ENCODE measurements at regions not wholly inside any gene's neighbourhood (a gene's known extent, or its start where the extent isn't known, plus 50 kb on each side); places are given as distances from the start of the nearest gene placed in this dataset.

DNA sequence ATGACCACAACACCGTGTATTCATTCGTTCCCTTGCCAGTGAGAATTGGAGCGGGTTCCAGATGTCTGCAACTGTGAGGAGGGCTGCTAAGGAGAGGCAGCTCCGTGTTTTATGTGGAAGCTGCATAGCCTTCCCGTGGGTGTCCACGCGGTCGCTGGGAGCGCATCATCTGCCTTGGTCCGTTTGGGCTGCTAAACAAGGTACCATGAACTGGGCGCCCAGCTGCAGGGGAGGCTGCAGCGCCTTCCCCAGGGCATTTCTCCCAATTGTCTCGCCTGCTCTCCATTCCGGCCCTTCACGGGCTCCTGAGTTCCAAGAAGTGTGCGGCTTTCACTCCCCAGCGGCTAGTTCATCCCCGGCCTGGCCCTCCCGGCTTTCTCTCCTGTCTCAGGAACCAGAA, 1446.4 kb downstream of the TBC1D22A start:
- Histone ChIP-seq H3K4me3 (replicated peaks; ENCODE audit: insufficient read depth, low read length) (no peak overlapping the region), H3K27me3 (ENCODE audit: insufficient read depth, poor library complexity, severe bottlenecking) (no peaks in the 10 kb centered on the region), H3K27ac (replicated peaks) (no peak overlapping the region)
- DNase-seq (ENCODE audit: low read depth in 1 of 2, low spot score in 1 of 2), result no peak
- TF ChIP-seq POLR2AphosphoS5 (IDR thresholded peaks at IDR 0.05; ENCODE audit: low read depth) (no peak), SPI1 (IDR thresholded peaks at IDR 0.05; ENCODE audit: borderline replicate concordance, low read depth) (no peak), GABPA (IDR thresholded peaks at IDR 0.05; ENCODE audit: low read depth) (no peak)
- TF ChIP-seq, protein P1, sequence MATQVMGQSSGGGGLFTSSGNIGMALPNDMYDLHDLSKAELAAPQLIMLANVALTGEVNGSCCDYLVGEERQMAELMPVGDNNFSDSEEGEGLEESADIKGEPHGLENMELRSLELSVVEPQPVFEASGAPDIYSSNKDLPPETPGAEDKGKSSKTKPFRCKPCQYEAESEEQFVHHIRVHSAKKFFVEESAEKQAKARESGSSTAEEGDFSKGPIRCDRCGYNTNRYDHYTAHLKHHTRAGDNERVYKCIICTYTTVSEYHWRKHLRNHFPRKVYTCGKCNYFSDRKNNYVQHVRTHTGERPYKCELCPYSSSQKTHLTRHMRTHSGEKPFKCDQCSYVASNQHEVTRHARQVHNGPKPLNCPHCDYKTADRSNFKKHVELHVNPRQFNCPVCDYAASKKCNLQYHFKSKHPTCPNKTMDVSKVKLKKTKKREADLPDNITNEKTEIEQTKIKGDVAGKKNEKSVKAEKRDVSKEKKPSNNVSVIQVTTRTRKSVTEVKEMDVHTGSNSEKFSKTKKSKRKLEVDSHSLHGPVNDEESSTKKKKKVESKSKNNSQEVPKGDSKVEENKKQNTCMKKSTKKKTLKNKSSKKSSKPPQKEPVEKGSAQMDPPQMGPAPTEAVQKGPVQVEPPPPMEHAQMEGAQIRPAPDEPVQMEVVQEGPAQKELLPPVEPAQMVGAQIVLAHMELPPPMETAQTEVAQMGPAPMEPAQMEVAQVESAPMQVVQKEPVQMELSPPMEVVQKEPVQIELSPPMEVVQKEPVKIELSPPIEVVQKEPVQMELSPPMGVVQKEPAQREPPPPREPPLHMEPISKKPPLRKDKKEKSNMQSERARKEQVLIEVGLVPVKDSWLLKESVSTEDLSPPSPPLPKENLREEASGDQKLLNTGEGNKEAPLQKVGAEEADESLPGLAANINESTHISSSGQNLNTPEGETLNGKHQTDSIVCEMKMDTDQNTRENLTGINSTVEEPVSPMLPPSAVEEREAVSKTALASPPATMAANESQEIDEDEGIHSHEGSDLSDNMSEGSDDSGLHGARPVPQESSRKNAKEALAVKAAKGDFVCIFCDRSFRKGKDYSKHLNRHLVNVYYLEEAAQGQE (IDR thresholded peaks at IDR 0.05; ENCODE audit: insufficient replicate concordance, low read depth), result no peak
- TF ChIP-seq, protein P2, sequence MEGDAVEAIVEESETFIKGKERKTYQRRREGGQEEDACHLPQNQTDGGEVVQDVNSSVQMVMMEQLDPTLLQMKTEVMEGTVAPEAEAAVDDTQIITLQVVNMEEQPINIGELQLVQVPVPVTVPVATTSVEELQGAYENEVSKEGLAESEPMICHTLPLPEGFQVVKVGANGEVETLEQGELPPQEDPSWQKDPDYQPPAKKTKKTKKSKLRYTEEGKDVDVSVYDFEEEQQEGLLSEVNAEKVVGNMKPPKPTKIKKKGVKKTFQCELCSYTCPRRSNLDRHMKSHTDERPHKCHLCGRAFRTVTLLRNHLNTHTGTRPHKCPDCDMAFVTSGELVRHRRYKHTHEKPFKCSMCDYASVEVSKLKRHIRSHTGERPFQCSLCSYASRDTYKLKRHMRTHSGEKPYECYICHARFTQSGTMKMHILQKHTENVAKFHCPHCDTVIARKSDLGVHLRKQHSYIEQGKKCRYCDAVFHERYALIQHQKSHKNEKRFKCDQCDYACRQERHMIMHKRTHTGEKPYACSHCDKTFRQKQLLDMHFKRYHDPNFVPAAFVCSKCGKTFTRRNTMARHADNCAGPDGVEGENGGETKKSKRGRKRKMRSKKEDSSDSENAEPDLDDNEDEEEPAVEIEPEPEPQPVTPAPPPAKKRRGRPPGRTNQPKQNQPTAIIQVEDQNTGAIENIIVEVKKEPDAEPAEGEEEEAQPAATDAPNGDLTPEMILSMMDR (IDR thresholded peaks at IDR 0.05; ENCODE audit: insufficient read depth, low read length), result no peak

DNA sequence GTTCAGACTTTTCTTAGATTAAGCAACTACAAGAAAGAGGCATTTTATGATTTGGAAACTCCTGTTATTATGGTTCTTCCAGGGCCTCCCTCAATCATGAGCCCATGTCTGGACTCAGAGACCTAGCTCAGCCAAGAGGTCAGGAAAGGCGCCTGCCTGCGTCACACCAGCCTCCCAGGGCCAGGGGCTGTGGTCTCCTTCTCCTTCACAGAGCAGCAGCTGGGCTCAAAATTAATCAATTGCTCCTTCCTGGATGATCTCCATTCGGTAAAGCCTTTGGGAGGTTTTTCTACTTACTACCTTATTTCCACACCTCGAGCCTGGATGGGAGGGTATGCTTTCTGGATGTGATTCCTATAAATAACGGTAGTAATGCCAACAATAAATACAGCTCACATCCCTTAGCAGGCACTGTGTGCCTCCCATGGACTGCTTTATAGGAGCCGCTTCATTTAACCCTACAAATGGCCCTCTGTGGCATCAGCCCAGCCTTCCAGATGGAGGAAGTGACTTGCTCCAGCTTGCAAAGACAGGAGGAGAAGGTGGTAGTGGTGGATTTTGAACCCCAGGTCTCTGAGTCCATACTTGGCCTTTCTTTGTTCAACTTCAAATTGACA, 1445.6 kb downstream of the TBC1D22A start:
- Histone ChIP-seq H3K27ac (replicated peaks) (no peak overlapping the region), H3K27me3 (ENCODE audit: insufficient read depth, poor library complexity, severe bottlenecking) (no peaks in the 10 kb centered on the region), H3K4me3 (replicated peaks; ENCODE audit: insufficient read depth, low read length) (no peak overlapping the region)
- no peak for DNase-seq (ENCODE audit: low read depth in 1 of 2, low spot score in 1 of 2)
- no peak for TF ChIP-seq GABPA (IDR thresholded peaks at IDR 0.05; ENCODE audit: low read depth)
- TF ChIP-seq, protein P2 (IDR thresholded peaks at IDR 0.05; ENCODE audit: insufficient read depth, low read length), result no peak

DNA sequence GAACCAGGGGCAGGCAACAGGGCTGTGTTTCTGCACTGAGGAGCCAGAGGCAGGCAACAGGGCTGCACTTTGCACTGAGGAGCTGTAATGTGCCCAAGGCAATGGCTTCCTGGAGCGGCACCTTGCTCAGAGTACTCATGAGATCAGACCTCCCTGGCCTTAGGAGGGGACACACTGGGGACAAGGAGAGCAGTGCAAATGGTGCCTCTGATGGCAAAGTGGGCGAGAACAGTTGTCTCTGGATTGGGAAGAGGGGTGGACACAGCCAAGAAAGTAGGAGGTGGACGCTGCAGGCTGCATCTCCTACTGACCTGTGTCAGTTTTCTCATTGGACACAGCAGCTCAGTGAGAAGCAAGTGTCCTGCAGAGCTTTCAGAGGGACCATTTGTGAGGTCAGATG, 1443.3 kb downstream of the TBC1D22A start:
- DNase-seq (ENCODE audit: low read depth in 1 of 2, low spot score in 1 of 2), result no peak
- TF ChIP-seq POLR2AphosphoS5 (IDR thresholded peaks at IDR 0.05; ENCODE audit: low read depth) (no peak), SPI1 (IDR thresholded peaks at IDR 0.05; ENCODE audit: borderline replicate concordance, low read depth) (no peak), GABPA (IDR thresholded peaks at IDR 0.05; ENCODE audit: low read depth) (no peak)
- TF ChIP-seq, protein P1 (IDR thresholded peaks at IDR 0.05; ENCODE audit: insufficient replicate concordance, low read depth), result no peak
- TF ChIP-seq, protein P2 (IDR thresholded peaks at IDR 0.05; ENCODE audit: insufficient read depth, low read length), result no peak
- Histone ChIP-seq H3K4me3 (replicated peaks; ENCODE audit: insufficient read depth, low read length) (no peak overlapping the region), H3K27me3 (ENCODE audit: insufficient read depth, poor library complexity, severe bottlenecking) (no peaks in the 10 kb centered on the region), H3K27ac (replicated peaks) (no peak overlapping the region)

DNA sequence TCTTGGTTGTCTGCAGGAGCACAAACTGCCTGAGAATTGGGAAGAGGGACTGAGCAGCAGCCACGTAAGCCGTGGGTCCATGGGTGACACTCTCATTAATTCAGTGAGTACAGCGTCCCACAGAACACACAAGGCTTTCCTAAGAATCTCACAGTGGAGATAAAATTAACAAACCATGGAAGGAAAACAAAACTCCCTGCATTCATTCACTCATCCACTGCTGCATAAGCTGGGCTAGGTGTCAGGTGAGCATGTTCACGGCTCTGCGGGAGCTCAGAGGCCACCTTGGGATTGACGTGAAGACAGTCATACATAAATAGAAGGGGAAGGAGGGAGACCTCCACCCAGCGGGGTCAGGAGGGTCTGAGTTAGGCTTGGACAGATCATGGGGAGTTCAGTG, 1442.7 kb downstream of the TBC1D22A start:
- H3K4me3 ChIP-seq (replicated peaks; ENCODE audit: insufficient read depth, low read length), result no peak overlapping the region
- no peak for DNase-seq (ENCODE audit: low read depth in 1 of 2, low spot score in 1 of 2)
- H3K27ac ChIP-seq (replicated peaks), result no peak overlapping the region
- no peaks in the 10 kb centered on the region for H3K27me3 ChIP-seq (ENCODE audit: insufficient read depth, poor library complexity, severe bottlenecking)
- no peak for TF ChIP-seq POLR2AphosphoS5 (IDR thresholded peaks at IDR 0.05; ENCODE audit: low read depth)
- TF ChIP-seq SPI1 (IDR thresholded peaks at IDR 0.05; ENCODE audit: borderline replicate concordance, low read depth), result no peak
- TF ChIP-seq, protein P1 (IDR thresholded peaks at IDR 0.05; ENCODE audit: insufficient replicate concordance, low read depth), result no peak
- TF ChIP-seq GABPA (IDR thresholded peaks at IDR 0.05; ENCODE audit: low read depth), result no peak
- TF ChIP-seq, protein P2 (IDR thresholded peaks at IDR 0.05; ENCODE audit: insufficient read depth, low read length), result no peak

Data from HL-60 (cell line).